ENCODE measurements at regions not wholly inside any gene's neighbourhood (a gene's known extent, or its start where the extent isn't known, plus 50 kb on each side); places are given as distances from the start of the nearest gene placed in this dataset.

DNA sequence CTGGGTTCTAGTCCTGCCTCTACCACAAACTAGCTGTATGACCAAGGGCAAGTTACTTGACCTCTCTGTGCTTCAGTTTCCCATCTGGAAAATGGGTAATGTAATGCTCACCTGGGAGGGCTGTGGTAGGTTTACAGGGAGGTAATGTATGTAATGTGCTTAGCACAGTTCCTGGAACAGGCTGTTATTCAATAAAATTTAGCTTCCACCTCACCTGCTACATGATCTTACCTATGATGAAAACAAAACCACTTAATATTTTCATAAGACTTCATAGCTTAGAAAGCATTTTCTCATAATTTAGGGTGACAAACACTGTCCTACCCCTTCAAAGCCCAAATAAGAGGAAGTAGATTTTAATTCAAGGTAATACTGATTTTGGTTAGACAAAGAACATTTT lies 530.6 kb downstream of the FUT8 start:
- TF ChIP-seq, protein P1, sequence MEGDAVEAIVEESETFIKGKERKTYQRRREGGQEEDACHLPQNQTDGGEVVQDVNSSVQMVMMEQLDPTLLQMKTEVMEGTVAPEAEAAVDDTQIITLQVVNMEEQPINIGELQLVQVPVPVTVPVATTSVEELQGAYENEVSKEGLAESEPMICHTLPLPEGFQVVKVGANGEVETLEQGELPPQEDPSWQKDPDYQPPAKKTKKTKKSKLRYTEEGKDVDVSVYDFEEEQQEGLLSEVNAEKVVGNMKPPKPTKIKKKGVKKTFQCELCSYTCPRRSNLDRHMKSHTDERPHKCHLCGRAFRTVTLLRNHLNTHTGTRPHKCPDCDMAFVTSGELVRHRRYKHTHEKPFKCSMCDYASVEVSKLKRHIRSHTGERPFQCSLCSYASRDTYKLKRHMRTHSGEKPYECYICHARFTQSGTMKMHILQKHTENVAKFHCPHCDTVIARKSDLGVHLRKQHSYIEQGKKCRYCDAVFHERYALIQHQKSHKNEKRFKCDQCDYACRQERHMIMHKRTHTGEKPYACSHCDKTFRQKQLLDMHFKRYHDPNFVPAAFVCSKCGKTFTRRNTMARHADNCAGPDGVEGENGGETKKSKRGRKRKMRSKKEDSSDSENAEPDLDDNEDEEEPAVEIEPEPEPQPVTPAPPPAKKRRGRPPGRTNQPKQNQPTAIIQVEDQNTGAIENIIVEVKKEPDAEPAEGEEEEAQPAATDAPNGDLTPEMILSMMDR (IDR thresholded peaks at IDR 0.05), result no peak
- TF ChIP-seq POLR2A (IDR thresholded peaks at IDR 0.05) (no peak), POLR2AphosphoS5 (IDR thresholded peaks at IDR 0.05) (no peak)
